HG03520 (cell line): ENCODE measurements at regions not wholly inside any gene's neighbourhood (a gene's known extent, or its start where the extent isn't known, plus 50 kb on each side); places are given as distances from the start of the nearest gene placed in this dataset.

Source experiments
- ATAC-seq: cut with Tn5 transposase; IDR thresholded peaks from one replicate; pipeline ENCODE4 v1.9.1; 2021; ENCODE audit warnings: mild to moderate bottlenecking, moderate library complexity; ENCODE audit not compliant: unreplicated experiment

- ATAC-seq, result no peak
These were observed 1106.5 kb upstream of the AUTS2 start for GRCh38 chr7:68491523-68492358.

DNA sequence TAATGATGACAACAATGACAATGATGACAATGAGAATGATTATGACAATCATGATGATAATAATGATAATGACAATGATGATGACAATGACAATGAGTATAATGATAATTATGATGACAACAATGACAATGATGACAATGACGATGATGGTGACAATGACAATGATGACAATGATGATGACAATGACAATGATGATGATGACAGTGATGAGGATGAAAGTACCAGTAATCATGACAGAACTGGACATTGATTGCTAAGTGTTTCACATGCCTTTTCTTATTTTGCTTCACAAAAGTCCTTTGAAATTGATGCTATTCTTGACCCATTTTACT is 1106.0 kb upstream of the AUTS2 start:
- no peak for ATAC-seq

DNA sequence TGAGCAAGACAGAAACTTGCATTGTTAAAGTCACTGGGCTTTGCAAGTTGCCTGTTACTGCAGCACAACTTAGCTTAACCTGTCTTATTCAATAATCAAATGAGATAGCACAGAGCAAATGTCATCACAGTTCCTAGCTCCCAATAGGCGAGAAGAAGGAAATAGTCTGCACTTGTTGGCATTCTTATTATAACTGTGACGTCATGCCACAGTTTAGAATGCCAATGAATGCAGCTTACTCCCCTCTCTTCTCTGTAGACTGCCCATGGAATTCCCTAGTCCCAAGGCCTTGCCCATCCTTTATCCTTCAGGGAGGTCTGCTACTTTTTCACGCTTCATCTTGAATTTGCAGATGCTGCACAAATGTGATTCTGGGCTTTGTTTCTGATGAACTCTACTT is 1094.9 kb upstream of the AUTS2 start:
- no peak for ATAC-seq

GRCh38 chr7:68504716-68505115 is 1093.6 kb upstream of the AUTS2 start:
- no peak for ATAC-seq

DNA sequence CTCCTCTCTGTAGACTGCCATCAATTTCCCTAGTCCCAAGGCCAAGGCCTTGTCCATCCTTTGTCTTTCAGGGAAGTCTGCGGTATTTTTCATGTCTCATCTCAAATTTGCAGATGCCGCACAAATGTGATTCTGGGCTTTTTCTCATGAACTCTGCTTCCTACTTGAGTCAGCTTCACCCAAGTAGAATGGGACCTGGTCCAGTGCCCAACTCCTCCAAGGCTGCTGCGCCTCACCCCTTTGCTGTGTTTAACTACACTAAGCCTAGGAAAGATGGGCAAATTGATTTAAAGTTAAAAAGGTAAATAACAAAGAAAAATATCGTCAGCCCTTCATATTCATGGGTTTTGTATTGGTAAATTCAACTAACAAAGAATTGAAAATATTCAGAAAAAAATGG is 1092.6 kb upstream of the AUTS2 start:
- no peak for ATAC-seq

DNA sequence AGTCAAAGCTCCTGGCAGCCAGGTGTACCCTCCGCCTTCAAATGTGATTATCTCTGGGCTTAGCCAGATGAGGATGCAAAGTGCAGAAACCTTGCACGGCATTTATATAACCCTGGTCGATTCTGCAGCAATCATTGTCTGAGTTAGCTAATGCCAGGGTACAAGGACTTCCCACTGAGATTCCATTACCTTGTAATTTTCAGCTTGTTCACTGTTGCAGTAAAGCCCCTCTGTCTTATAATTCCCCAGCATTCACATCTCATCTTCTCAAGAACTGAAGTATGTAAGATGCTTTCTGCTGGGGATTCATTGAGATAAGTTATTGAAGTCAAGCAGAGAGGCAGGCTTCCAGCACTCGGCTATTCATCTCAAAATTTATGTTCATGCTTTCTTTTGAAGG is 1090.6 kb upstream of the AUTS2 start:
- no peak for ATAC-seq

DNA sequence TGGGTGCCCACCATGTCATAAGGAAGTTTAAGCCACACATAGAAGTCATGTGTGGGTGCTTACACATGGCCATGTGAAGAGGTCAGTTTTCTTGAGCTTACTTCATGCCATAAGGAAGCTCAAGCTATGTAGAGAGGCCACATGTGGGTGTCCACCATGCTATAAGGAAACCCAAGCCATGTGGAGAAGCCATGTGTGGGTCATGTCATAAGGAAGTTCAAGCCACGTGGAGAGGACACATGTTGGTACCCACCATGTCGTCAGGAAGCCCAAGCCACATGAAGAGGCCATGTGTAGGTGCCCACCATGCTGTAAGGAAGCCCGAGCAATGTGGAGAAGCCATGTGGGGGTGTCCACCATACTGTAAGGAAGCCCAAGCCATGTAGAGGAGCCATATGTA is 1089.2 kb upstream of the AUTS2 start:
- ATAC-seq, result no peak

DNA sequence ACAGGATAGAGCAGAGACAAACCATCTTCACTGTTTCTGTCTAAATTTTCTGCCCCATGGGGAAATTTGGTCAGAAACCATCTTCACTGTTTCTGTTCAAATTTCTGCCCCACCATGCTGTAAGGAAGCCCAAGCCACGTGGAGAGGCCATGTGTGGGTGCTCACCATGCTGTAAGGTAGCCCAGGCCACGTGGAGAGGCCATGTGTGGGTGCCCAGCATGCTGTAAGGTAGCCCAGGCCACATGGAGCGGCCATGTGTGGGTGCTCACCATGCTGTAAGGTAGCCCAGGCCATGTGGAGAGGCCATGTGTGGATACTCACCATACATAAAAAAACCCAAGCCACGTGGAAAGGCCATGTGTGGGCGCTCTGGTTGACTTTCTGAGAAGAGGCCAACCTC is 1088.7 kb upstream of the AUTS2 start:
- ATAC-seq, result no peak

DNA sequence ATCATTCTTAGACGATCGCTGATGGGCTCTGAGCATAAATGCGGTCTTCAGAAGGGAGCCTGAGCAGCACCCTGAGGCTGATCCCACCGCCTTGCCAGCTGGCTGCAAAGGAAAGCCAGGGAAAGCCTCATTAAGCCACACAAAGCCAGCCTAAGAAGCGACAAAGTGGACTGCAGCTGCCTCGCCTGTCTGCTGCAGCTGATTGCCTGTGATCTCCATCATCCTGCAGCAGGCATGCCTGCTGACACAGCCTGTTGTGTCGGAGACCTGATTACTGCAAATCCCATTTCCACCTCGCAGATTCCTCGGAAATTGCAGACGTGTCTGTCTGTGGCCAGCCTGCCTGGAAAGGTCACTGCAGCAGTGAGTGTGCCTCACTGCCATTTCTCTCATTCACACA is 1087.0 kb upstream of the AUTS2 start:
- ATAC-seq, result no peak

DNA sequence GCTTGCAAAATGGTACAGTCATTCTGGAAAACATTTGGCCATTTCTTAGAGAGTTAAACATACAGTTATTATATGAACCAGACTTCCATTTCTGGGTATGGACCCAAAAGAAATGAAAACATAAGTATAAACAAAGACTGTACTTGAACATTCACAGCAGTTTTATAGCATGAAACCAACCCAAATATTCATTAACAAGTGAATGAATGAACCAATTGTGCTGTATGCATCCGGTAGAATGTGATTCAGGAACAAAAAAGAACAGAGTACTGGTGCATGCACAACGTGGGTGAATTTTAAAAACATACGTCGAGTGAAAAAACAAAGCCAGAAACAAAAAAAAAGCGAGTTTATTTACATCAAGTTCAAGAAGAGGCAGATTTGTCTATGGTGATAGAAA is 1085.8 kb upstream of the AUTS2 start:
- ATAC-seq, result no peak

- ATAC-seq, result no peak
These were observed 1080.2 kb upstream of the AUTS2 start for GRCh38 chr7:68518060-68518459.

DNA sequence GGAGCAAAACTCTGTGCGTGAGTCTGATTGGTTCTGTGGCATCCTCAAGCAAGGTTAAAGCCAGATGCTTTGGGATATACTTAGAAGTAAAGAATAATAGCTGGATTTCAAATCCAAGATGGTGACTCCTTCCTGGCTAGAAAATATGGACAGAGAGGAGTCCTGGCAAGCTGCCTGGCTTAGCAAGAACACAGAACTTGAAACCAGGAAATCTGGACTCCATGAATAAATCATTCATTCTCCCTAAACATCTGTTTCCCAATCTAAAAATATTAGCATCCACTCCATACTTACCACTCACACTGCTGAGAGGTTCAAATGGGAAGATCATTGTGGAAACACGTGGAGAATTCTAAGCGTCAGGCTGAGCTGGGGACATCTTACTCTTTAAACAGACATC is 1074.1 kb upstream of the AUTS2 start:
- ATAC-seq, result no peak

- no peak for ATAC-seq
These were observed 1069.1 kb upstream of the AUTS2 start for GRCh38 chr7:68529221-68529620.

DNA sequence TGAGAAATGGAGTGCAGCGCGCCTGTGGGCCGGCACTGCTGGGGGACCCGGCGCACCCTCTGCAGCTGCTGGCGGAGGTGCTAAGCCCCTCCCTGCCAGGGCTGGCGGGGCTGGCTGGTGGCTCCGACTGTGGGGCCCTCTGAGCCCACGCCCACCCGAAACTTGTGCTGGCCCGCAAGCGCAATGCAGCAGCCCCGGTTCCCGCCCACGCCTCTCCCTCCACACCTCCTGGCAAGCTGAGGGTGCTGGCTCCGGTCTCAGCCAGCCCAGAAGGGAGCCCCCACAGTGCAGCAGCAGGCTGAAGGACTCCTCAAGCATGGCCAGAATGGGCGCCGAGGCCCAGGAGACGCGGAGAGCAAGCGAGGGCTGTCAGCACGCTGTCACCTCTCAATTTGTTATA is 1063.0 kb upstream of the AUTS2 start:
- no peak for ATAC-seq

- ATAC-seq, result no peak
These were observed 1061.1 kb upstream of the AUTS2 start for GRCh38 chr7:68537051-68537773.

DNA sequence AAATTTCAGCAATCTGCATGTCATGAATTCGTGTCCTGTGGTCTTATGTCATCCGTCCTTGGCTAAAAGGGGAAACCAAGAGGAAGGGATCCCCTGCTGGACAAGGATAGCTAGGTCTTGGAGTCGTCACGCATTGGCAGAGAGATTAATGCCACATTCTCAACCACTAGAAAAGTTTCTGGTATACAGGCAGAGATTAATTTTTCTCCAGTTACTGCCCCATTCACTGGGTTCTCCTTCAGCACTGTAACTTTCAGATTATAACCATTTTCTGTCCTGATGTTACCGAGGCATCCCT is 1060.6 kb upstream of the AUTS2 start:
- no peak for ATAC-seq

DNA sequence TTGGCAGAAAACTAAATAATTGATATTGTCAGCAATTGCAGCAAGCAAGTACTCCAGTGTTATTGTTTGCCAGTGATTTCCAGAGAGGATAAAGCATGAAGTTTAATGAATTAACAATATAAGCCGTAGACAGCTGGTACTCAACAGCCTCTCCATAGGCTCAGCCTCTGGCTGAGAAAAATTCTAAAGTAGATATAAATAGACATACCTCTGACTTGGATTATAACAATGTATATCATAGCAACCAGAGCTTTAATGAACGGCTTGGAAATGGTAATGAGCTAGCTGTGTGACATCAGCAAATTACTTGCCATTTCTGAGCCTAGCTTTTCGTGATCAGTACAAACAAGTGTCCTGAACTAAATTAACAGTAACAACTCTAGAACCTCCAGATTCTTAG is 1055.4 kb upstream of the AUTS2 start:
- no peak for ATAC-seq

DNA sequence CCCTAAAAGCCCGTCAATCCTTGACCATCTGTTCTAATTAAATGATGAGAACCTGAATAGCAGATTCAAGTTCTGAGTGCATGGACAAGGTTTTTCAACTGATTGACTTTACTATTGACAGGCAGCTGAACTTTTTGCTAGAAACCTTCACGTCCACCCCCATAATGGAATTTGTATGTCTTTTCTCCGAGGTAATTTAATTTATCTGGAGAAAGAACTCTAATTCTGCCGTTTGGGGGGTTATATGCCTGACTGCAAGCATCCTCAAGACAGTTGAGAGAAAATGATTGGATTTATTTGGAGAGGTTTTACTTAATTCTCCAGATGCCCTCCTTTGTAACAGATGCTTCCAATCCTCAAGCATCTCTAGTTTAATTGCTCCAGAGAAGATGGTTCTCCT is 1053.4 kb upstream of the AUTS2 start:
- no peak for ATAC-seq

DNA sequence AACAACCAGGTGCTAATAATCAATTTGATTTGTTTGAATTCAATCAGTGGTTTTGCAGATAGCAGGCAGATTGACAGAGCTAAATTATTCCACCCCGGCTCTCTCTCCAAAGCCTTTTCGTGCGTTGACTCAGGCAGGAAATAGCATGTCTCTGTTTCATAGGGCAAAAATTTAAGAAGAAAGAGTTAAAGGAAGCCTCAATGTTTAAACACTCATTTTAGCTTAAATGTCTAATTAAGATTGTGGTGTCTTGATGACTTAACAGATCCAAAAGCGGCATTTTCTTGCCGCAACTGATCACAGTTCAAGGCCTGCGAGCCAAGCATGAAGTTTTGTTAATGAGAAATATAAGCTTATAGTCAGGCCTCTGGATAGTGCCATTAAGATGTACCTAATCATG is 1051.1 kb upstream of the AUTS2 start:
- no peak for ATAC-seq

GRCh38 chr7:68547799-68548198 is 1050.5 kb upstream of the AUTS2 start:
- no peak for ATAC-seq

DNA sequence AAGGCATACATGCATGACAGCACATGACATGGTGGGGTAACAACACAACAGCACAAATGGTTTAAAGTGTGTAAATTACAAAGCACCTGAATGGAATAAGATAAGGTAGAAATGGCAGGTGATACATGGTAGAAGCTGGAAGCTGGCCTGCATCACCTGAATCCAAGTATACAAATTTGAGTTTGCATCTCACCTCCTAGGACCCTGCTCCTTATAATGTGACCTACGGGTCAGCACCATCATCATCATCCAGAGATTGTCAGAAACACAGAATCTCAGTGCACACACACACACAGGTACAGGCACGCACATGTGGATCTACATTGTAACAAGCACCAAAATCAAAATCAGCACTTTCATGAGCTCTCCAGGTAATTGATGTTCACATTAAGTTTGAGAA is 1048.2 kb upstream of the AUTS2 start:
- no peak for ATAC-seq

- no peak for ATAC-seq
These were observed 1047.6 kb upstream of the AUTS2 start for GRCh38 chr7:68550635-68551034.

GRCh38 chr7:68556537-68556936 is 1041.7 kb upstream of the AUTS2 start:
- no peak for ATAC-seq
